ENCODE measurements at regions not wholly inside any gene's neighbourhood (a gene's known extent, or its start where the extent isn't known, plus 50 kb on each side); places are given as distances from the start of the nearest gene placed in this dataset.

DNA sequence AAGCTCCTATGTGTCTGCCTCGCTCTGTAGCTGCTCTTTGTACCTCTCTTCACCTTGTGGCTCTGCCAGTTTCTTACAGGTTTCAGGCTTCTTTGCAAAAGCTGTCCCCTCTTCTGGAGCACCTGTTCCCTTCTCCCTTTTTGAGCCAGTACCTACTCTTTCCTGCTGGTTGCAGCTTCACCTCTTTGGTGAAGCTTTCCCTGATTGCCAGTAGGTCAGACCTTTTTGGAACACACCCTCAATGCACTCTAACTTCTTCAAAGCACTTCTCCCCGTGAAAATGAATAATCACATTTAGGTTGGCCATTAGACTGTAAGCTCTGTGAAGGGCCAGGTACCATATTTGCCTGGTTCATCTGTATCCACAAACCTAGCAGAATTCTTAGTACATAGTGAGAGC is 60.3 kb downstream of the BHLHE40 start:
- H3K9me3 ChIP-seq: no peaks in the 10 kb centered on the region
- 88 to 92% (median 90%) methylated on average over 2 of the region's 2 CpGs for WGBS, 3 donors
- no peak overlapping the region for H3K27ac ChIP-seq
- H3K4me1 ChIP-seq (ENCODE audit: insufficient read depth): no peaks in the 10 kb centered on the region
- intact Hi-C loops (cut with DNase I): no loop called here
- H3K36me3 ChIP-seq: no peaks in the 10 kb centered on the region
- no peak for DNase-seq
- no peaks in the 10 kb centered on the region for H3K27me3 ChIP-seq
- TF ChIP-seq, protein P1, sequence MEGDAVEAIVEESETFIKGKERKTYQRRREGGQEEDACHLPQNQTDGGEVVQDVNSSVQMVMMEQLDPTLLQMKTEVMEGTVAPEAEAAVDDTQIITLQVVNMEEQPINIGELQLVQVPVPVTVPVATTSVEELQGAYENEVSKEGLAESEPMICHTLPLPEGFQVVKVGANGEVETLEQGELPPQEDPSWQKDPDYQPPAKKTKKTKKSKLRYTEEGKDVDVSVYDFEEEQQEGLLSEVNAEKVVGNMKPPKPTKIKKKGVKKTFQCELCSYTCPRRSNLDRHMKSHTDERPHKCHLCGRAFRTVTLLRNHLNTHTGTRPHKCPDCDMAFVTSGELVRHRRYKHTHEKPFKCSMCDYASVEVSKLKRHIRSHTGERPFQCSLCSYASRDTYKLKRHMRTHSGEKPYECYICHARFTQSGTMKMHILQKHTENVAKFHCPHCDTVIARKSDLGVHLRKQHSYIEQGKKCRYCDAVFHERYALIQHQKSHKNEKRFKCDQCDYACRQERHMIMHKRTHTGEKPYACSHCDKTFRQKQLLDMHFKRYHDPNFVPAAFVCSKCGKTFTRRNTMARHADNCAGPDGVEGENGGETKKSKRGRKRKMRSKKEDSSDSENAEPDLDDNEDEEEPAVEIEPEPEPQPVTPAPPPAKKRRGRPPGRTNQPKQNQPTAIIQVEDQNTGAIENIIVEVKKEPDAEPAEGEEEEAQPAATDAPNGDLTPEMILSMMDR (IDR thresholded peaks at IDR 0.05): no peak
- TF ChIP-seq EP300 (IDR thresholded peaks at IDR 0.05) (no peak), POLR2A (IDR thresholded peaks at IDR 0.05) (no peak)
- H3K4me3 ChIP-seq: no peak overlapping the region

DNA sequence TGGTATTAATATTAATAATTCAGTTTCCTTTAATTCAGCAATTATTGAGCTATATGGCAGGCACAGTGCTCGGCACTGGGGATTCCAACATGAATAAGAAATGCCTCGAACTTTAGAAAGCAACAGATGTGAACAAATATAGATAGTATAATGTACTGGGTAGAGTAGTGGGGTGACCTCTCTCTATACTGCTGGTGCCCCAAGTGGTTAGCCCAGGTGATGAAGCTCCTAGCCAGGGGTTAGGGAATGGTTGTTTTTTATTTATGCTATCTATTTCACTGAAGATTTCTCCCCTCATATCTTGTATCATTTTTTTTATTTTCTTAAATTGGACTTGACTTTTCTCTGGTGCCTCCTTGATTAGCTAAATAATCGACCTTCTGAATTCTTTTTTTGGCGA is 62.1 kb downstream of the BHLHE40 start:
- Histone ChIP-seq H3K36me3 (no peaks in the 10 kb centered on the region), H3K27ac (no peak overlapping the region), H3K4me3 (no peak overlapping the region), H3K4me1 (ENCODE audit: insufficient read depth) (no peaks in the 10 kb centered on the region), H3K9me3 (no peaks in the 10 kb centered on the region), H3K27me3 (no peaks in the 10 kb centered on the region)
- intact Hi-C loops (cut with DNase I): no loop called here
- TF ChIP-seq, protein P1 (IDR thresholded peaks at IDR 0.05): no peak
- TF ChIP-seq POLR2A (IDR thresholded peaks at IDR 0.05) (no peak), EP300 (IDR thresholded peaks at IDR 0.05) (no peak)
- no peak for DNase-seq
- 75 to 87% (median 79%) methylated on average over 4 of the region's 4 CpGs for WGBS, 3 donors

DNA sequence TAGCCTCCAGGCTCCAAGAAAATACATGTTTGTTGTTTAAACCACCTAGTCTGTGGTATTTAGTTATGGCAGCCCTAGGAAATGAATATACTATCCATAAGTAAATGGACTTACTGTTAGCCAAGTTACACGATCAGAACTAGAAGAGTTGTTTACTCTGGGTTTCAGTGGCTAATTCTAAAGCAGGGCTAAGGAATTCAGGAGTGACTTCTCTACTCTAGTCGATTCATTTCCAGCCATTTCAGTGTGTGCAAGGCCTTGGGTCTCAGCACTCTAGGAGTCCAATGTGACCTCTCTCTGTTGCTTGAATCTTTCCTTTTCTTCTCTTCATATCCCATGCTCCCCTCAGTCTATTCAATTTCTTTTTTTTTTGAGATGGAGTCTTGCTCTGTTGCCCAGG is 66.7 kb downstream of the BHLHE40 start:
- 78 to 81% (median 80%) methylated on average over 2 of the region's 2 CpGs for WGBS, 3 donors
- TF ChIP-seq EP300 (IDR thresholded peaks at IDR 0.05) (no peak), POLR2A (IDR thresholded peaks at IDR 0.05) (no peak)
- TF ChIP-seq, protein P1 (IDR thresholded peaks at IDR 0.05): no peak
- H3K27ac ChIP-seq: no peak overlapping the region
- H3K4me1 ChIP-seq (ENCODE audit: insufficient read depth): no peaks in the 10 kb centered on the region
- H3K36me3 ChIP-seq: no peaks in the 10 kb centered on the region
- DNase-seq: no peak
- intact Hi-C loops (cut with DNase I): no loop called here
- H3K9me3 ChIP-seq: no peaks in the 10 kb centered on the region
- H3K27me3 ChIP-seq: no peaks in the 10 kb centered on the region
- no peak overlapping the region for H3K4me3 ChIP-seq

DNA sequence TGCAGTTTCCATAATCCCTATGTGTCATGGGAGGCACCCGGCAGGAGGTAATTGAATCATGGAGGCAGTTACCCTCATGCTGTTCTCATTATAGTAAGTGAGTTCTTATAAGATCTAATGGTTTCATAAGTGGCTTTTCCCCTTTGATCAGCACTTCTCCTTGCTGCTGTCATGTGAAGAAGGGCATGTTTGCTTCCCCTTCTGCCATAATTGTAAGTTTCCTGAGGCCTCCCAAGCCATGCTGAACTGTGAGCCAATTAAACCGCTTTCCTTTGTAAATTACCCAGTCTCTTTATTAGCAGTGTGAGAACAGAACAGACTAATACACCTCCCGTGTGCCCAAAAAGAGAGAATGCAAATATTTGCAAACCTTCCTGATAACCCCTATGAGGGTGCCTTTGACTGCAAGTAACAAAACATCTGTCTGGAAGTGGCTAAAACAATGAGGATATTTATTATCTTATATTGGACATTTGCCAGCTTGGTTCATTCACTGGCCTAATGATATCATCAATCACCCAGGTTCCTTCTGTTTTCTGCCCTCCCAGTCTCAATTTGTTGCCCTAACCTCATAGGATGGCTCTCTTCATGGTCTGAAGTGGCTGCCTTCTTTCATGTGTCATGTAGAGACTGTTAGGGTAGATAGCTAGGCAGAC is 68.7 kb downstream of the BHLHE40 start:
- Histone ChIP-seq H3K27me3 (no peaks in the 10 kb centered on the region), H3K4me3 (no peak overlapping the region), H3K36me3 (no peaks in the 10 kb centered on the region), H3K9me3 (no peaks in the 10 kb centered on the region), H3K27ac (no peak overlapping the region), H3K4me1 (ENCODE audit: insufficient read depth) (no peaks in the 10 kb centered on the region)
- DNase-seq: no peak
- intact Hi-C loops (cut with DNase I): no loop called here
- TF ChIP-seq EP300 (IDR thresholded peaks at IDR 0.05) (no peak), POLR2A (IDR thresholded peaks at IDR 0.05) (no peak)
- TF ChIP-seq, protein P1 (IDR thresholded peaks at IDR 0.05): no peak
- whole genome bisulfite sequencing, 3 donors: 58 to 71% (median 70%) methylated on average over 3 of the region's 3 CpGs

Data from ovary (tissue), 7 donors.